Hematopoietic multipotent progenitor cell treated with erythropoietin and hydrocortisone succinate and interleukin-3 and kit ligand, for 15 days (in vitro differentiated cells): ENCODE measurements at regions not wholly inside any gene's neighbourhood (a gene's known extent, or its start where the extent isn't known, plus 50 kb on each side); places are given as distances from the start of the nearest gene placed in this dataset.

Experiments used
- DNase-seq: peaks from one replicate; pipeline ENCODE4 v3.0.0-alpha.2; 2015; ENCODE audit warnings: low spot score

GRCh38 chr2:18378020-18378653 is 182.3 kb downstream of the RDH14 start:
- peak; percentile 10 for DNase-seq

DNA sequence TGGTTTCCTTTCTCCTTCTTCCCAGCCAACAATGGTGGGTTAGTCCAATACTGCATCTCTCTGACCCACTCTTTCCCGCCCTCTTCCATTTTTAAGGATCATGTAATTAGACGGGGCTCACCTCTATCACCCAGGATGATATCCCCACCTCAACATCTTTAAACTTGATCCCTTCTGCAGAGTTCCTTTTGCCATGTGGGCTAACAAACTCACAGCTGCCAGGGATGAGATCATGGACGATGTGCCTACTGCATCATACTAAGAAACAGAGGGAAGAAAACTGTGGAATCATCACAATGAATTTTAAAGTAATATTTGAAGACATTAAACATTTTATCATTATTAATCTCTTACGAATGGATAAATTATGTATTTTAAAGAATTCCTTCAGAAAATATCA is 183.5 kb downstream of the RDH14 start:
- no peak for DNase-seq

- DNase-seq, result no peak
Measured at GRCh38 chr2:18373664-18374063, 186.8 kb downstream of the RDH14 start.

GRCh38 chr2:18373081-18373480 is 187.4 kb downstream of the RDH14 start:
- DNase-seq, result no peak

GRCh38 chr2:18372641-18373040 is 187.8 kb downstream of the RDH14 start:
- DNase-seq, result no peak

- DNase-seq, result no peak
Measured at GRCh38 chr2:18369760-18370159, 190.7 kb downstream of the RDH14 start.

- no peak for DNase-seq
Measured at GRCh38 chr2:18368008-18368407, 192.4 kb downstream of the RDH14 start.

DNA sequence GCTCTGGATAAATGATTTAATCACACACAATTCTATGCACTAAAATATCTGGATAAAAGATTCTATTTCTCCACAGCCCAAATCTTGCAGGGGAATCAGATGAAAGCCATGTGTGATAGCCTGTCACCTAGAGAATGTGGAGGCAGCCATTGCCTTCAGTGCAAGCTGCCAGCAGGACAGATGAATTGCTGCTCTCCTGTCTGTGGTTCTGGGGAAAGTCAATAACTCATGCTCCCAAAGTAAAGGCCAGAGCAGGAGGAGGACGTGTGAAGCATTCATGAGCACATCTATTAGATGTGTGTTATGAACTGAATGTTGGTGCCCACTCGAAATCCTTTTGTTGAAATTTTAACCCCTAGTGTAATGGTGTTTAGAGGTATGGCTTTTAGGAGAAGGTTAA is 195.1 kb downstream of the RDH14 start:
- no peak for DNase-seq

DNA sequence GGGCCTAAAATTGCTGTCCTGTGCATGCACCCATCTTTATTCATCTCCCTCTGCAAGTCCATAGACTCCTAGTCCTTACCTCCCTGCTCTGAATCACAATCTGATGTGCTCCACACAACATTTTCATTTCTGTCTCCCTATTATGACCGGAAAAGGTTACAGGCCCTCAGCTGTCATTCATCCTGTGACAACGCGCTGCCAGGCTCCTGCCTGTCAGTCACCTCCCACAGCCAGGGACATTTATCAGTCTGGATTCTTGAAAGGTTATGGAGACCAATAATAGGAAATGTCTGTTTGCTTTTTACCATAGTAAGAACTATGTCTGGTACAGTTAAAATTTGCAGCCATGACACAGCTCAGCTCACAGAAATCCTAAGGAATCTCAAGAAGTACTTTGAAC is 197.1 kb downstream of the RDH14 start:
- no peak for DNase-seq

DNA sequence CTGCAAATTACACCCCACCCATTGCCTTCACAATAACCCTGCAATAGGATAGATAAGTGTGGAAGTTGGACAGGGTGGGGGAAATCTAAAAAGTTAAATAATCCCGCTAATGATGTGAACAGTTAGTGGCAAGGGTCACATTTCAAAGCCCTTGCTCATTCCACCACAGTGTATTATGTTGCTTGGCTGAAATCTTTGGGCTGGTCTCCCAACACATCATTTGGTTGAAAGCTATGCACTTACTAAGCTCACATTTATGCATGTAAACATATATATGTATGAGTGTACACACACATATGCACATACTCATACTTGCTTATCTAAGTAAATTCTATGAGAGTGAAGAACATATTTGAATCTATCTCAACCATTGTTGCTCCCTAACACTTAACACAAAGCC is 197.8 kb downstream of the RDH14 start:
- no peak for DNase-seq

DNA sequence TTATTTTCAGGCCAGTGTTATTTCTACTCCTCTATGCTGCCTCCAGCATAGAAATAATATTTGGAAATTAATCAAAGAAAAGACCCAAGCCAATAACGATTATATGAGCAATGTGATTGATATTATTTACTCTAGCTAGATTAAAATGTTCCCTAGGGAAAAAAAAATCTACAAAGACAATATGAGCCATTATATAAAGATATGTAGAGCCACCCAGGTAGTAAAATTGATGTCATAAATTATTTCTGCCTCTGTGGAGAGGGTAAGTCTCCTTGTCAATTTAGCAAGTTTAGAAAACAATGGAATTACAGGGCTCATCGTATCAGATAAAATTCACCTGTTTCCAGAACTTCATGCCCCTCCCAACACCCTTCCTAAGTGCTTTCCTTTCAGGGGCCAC is 202.9 kb downstream of the RDH14 start:
- DNase-seq, result no peak

- no peak for DNase-seq
Measured at GRCh38 chr2:18356676-18357075, 203.8 kb downstream of the RDH14 start.

DNA sequence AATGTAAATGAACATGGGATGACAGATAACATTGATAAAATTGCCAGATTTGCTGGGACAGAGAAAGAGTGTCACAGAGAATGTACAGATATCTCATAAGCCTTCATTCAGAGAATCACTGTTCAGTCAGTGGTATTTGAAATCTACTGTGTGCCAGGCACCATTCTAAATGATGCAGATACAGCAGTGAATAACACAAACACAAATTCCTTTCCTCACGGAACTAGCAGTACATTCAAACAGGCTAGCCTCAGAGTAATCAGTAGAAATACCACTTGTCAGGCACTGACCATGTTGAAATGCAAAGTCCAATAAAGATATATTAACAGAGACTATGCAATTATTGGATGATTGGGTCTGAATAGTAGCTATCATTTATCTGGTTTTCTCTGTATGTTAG is 211.0 kb downstream of the RDH14 start:
- DNase-seq, result no peak

- no peak for DNase-seq
Measured at GRCh38 chr2:18346874-18347273, 213.6 kb downstream of the RDH14 start.

- no peak for DNase-seq
Measured at GRCh38 chr2:18346344-18346743, 214.1 kb downstream of the RDH14 start.

- DNase-seq, result no peak
Measured at GRCh38 chr2:18345848-18346247, 214.6 kb downstream of the RDH14 start.

- no peak for DNase-seq
Measured at GRCh38 chr2:18342901-18343300, 217.6 kb downstream of the RDH14 start.

DNA sequence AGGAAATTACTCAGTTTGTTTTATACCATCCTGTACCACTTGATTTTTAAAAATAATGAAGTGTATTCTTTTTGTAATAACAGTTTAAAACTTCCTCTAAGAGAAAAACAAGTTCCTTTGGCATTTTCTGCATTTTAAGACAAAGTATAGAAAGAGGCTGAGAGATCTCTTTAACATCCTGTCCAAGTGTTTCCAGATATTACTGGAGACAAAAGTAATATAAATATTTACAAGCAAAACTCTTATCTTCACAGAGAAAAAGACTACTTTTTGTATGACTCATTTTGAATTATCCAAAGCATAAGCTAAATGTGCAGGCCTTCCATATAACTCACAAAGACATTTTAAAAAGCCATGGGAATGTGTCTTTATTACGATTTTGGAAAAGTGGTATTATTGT is 221.1 kb downstream of the RDH14 start:
- no peak for DNase-seq

- DNase-seq, result no peak
Measured at GRCh38 chr2:18336975-18337374, 223.5 kb downstream of the RDH14 start.

DNA sequence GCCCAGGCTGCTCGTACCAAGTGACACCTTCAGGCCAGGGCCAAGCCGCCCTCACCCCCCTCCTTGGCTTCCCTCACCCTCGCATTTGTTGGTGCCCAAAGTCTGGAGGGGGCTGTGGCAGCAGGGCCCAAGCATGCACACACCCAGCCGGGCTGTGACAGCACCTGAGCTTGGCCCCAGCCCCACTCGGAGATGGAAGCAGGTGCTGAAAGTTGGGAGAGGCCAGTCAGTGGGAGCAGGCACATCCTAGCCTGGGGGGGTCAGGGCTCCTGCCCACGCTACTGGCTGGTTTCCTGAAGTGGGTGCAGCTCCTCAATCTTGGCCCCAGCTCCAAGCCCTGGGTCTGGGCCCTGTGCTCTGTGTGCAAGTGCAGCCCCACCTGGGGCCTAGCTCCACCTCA is 228.0 kb downstream of the RDH14 start:
- no peak for DNase-seq

DNA sequence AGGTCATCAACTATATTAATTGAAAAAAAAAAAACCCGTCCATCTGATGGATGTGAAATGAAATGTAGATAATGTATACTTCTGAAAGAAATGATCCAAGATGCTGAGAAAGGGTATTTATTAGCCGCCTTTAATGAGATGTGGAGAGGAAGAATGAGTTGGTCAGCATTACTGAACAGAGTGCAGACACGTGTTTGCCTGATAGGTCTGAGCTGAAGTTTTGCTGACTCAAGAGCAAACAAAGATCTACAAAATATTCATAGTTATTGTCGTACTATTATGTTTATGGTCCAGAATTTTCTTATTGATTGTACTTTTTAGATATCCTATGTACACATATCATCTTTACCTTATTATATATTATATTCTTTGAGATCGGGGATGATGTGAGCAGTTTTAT is 235.3 kb downstream of the RDH14 start:
- DNase-seq, result no peak

GRCh38 chr2:18319987-18320386 is 240.5 kb downstream of the RDH14 start:
- no peak for DNase-seq

GRCh38 chr2:18317017-18317416 is 243.4 kb downstream of the RDH14 start:
- no peak for DNase-seq

GRCh38 chr2:18312818-18313217 is 247.6 kb downstream of the RDH14 start:
- no peak for DNase-seq
